Spleen (tissue), 7 donors: ENCODE measurements at regions not wholly inside any gene's neighbourhood (a gene's known extent, or its start where the extent isn't known, plus 50 kb on each side); places are given as distances from the start of the nearest gene placed in this dataset.

Experiments
- POLR2A ChIP-seq, 3 donors: fragments of 450-650 bp; IDR thresholded peaks; one replicate each; pipeline ENCODE4 v1.5.1; 2017; ENCODE audit warnings: antibody characterized with exemption in 3 of 3, mild to moderate bottlenecking in 1 of 3
- TF ChIP-seq, protein P1 (sequence below), 11 experiments: fragments of 200-600 bp in 7 of 11; fragments of 450-650 bp in 4 of 11; sonication (generic) in 4 of 11; IDR thresholded peaks in 8 of 11; conservative IDR thresholded peaks in 3 of 11; 1 replicate in 7 of 11; 2 replicates in 4 of 11; pipeline versions ENCODE4 v1.4.0 to v1.8.0; 2016 to 2021; ENCODE audit warnings: antibody characterized with exemption in 11 of 11, inconsistent platforms in 4 of 11, mild to moderate bottlenecking in 1 of 11
- donor health status: DM: no; HTN: no; CAD: no; lungs with moderate emphysema.
- donor health status: DM: no; HTN: no; CAD: no.
- donor health status: DM: no; HTN: no; CAD: no.

- TF ChIP-seq, protein P1, sequence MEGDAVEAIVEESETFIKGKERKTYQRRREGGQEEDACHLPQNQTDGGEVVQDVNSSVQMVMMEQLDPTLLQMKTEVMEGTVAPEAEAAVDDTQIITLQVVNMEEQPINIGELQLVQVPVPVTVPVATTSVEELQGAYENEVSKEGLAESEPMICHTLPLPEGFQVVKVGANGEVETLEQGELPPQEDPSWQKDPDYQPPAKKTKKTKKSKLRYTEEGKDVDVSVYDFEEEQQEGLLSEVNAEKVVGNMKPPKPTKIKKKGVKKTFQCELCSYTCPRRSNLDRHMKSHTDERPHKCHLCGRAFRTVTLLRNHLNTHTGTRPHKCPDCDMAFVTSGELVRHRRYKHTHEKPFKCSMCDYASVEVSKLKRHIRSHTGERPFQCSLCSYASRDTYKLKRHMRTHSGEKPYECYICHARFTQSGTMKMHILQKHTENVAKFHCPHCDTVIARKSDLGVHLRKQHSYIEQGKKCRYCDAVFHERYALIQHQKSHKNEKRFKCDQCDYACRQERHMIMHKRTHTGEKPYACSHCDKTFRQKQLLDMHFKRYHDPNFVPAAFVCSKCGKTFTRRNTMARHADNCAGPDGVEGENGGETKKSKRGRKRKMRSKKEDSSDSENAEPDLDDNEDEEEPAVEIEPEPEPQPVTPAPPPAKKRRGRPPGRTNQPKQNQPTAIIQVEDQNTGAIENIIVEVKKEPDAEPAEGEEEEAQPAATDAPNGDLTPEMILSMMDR (IDR thresholded peaks at IDR 0.05 in 8 of 11, conservative IDR thresholded peaks at IDR 0.05 in 3 of 11), result no peak
- no peak for TF ChIP-seq POLR2A (IDR thresholded peaks at IDR 0.05)
These were observed 531.6 kb downstream of the VRK1 start for GRCh38 chr14:97328743-97329142.
